HepG2 (cell line): ENCODE measurements at regions not wholly inside any gene's neighbourhood (a gene's known extent, or its start where the extent isn't known, plus 50 kb on each side); places are given as distances from the start of the nearest gene placed in this dataset.

Experiments used
- MIER3 ChIP-seq: IDR thresholded peaks from 2 replicates; pipeline ENCODE4 v1.6.1; 2016; ENCODE audit warnings: missing compliant biosample characterization, borderline replicate concordance
- ZFP36 ChIP-seq: fragments of 150-350 bp; IDR thresholded peaks from 2 replicates; pipeline ENCODE4 v1.6.1; 2018; ENCODE audit warnings: borderline replicate concordance, low read length, low read depth; ENCODE audit not compliant: partially characterized antibody
- ZNF709 ChIP-seq: sonication (generic); formaldehyde crosslinking; IDR thresholded peaks from 2 replicates; pipeline ENCODE4 v1.5.0; 2020; ENCODE audit warnings: mild to moderate bottlenecking, missing genetic modification reagents

DNA sequence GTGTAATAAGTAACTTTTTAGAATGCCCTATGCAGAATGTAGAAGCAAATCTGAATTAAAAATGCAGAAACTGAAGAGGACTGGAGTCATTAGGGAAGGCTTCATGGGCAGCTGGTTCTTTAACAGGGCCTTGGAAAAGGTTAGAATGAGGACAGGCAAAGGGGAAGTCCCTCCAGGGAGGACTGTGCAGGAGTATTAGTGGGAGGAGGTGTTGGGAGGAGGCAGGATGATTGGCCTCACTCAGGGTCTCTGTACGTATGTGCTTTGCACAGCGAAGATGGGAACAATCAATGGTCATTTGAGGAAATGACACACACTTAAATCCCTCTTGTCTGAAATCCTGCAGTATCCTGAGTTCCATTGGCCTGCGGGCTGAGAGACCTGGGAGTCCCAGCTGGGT is 119.7 kb downstream of the PTCSC3 start:
- TF ChIP-seq ZNF709 (CRISPR knock-in tag) = no peak
- no peak for TF ChIP-seq ZFP36
- TF ChIP-seq MIER3 (CRISPR knock-in tag) = no peak
